Heart left ventricle (tissue), 13 donors: ENCODE measurements at regions not wholly inside any gene's neighbourhood (a gene's known extent, or its start where the extent isn't known, plus 50 kb on each side); places are given as distances from the start of the nearest gene placed in this dataset.

Experiments used
- CTCF ChIP-seq, 12 donors: fragments of 200-600 bp; sonication (generic) in 4 of 12; IDR thresholded peaks; one replicate each; pipeline versions ENCODE4 v1.5.0 to v1.8.0; 2018 to 2022; ENCODE audit warnings: antibody characterized with exemption in 12 of 12, mild to moderate bottlenecking in 5 of 12
- POLR2A ChIP-seq, 2 donors: fragments of 450-650 bp; IDR thresholded peaks; one replicate each; pipeline ENCODE4 v1.6.1; 2017; ENCODE audit warnings: antibody characterized with exemption in 2 of 2, mild to moderate bottlenecking in 2 of 2, moderate library complexity in 2 of 2
- donor health status: ischemic (EF 13 %, LVEDD 7.1; RV severe dilation, severe dysfunction).
- donor health status: DM: no; HTN: yes; CAD: no.
- donor health status: DM: no; HTN: no; CAD: no.
- donor health status: ischemic (EF 25% LVEDD 6.9; RV normal size, moderate dysfunction).
- donor health status: ischemic (EF 25% LVEDD 5.7; RV mildly dilated, moderate dysfunction).
- donor health status: ischemic (EF 35%, LVEDD 5.7; RV mildly dilated, moderate dysfunction).
- donor health status: nonischemic (EF 11% LVEDD 7.7; RV severe dilation, severe dysfunction).
- donor health status: DM: yes; HTN: yes; CAD: no.
- donor health status: PGD.
- donor health status: ischemic (EF 29% LVEDD 5.4; RV normal size, mild dysfunction).
- donor health status: nonischemic (EF 23%, LVEDD 6.1; RV moderate dilation, normal function).

DNA sequence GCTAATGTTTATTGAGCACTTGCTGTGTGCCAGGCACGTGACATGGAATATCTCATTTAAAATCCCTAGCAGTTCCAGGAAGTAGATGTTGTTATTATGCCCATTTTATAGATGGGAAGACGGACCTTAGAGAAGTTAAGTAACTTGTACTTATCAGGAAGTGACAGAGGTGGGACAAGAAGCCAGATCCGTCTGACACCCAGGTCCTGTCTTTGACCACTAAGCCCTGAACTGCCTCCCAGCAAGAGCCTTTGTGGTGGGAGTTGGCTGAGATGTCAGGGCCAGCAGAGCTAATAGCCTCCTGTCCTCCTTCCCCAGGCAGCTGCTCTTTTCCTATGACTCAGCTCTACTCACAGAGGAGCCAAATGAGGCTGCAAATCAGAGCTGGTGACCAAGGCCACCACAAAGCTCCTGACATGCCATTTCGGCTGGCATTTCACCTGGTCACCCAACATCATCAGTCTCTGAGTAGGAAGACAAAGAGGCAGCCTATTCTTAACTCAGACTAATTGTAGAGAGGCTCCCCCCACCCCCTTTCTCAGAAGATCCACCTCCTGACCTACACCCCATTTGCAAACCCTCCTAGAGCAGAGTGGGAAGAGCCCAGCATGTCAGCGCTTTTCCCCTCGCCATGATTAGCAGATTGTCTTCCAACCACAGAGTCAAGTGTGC is 175.1 kb upstream of the KIT start:
- TF ChIP-seq CTCF (IDR thresholded peaks at IDR 0.05) (no peak), POLR2A (IDR thresholded peaks at IDR 0.05) (no peak)
